K562 (cell line): ENCODE measurements at regions not wholly inside any gene's neighbourhood (a gene's known extent, or its start where the extent isn't known, plus 50 kb on each side); places are given as distances from the start of the nearest gene placed in this dataset.

Experiments used
- CHD7 ChIP-seq: fragments of 200-600 bp; sonication (generic); IDR thresholded peaks from one replicate; pipeline ENCODE4 v1.6.1; 2012; ENCODE audit warnings: mild to moderate bottlenecking, low read depth, low read length, inconsistent platforms
- HOXB6 ChIP-seq: fragments of 250-450 bp; sonication (Bioruptor Pico); IDR thresholded peaks from 2 replicates; pipeline ENCODE4 v1.5.1; 2022; ENCODE audit warnings: mild to moderate bottlenecking, borderline replicate concordance
- IRF9 ChIP-seq: fragments of 450-650 bp; IDR thresholded peaks from 2 replicates; pipeline ENCODE4 v1.6.1; 2016; ENCODE audit warnings: missing biosample characterization, missing genetic modification characterization
- TF ChIP-seq, protein P1 (sequence below): sonication (generic); formaldehyde crosslinking; IDR thresholded peaks from 2 replicates; pipeline ENCODE4 v1.8.1; 2023; ENCODE audit warnings: mild to moderate bottlenecking, missing genetic modification reagents
- TF ChIP-seq, protein P2 (sequence below): fragments of 450-650 bp; IDR thresholded peaks from 2 replicates; pipeline ENCODE4 v1.6.1; 2017; ENCODE audit warnings: antibody characterized with exemption, mild to moderate bottlenecking

DNA sequence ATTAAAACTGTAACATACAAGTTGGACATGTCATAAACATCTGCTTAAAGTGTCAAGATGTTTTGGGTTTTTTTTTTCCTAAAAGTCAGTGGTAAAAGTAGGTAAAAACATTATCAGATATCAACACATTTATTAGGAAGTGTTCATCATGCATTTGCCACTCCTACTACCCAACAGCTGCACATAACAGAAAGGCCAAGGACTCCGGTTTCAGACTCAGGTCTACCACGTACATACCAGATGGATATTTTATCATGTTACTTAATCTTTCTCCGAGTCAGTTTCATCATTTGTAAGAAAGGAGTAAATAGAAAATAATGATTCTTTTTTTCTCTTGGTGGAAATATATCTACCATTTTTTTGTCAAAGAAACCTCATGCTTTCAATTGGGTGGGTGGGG, 192.3 kb downstream of the UBE2E3 start (continued):
- no peak for TF ChIP-seq IRF9 (tag)
- no peak for TF ChIP-seq HOXB6
- TF ChIP-seq, protein P1, sequence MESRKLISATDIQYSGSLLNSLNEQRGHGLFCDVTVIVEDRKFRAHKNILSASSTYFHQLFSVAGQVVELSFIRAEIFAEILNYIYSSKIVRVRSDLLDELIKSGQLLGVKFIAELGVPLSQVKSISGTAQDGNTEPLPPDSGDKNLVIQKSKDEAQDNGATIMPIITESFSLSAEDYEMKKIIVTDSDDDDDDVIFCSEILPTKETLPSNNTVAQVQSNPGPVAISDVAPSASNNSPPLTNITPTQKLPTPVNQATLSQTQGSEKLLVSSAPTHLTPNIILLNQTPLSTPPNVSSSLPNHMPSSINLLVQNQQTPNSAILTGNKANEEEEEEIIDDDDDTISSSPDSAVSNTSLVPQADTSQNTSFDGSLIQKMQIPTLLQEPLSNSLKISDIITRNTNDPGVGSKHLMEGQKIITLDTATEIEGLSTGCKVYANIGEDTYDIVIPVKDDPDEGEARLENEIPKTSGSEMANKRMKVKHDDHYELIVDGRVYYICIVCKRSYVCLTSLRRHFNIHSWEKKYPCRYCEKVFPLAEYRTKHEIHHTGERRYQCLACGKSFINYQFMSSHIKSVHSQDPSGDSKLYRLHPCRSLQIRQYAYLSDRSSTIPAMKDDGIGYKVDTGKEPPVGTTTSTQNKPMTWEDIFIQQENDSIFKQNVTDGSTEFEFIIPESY (CRISPR knock-in tag): no peak
- TF ChIP-seq CHD7: no peak
- TF ChIP-seq, protein P2, sequence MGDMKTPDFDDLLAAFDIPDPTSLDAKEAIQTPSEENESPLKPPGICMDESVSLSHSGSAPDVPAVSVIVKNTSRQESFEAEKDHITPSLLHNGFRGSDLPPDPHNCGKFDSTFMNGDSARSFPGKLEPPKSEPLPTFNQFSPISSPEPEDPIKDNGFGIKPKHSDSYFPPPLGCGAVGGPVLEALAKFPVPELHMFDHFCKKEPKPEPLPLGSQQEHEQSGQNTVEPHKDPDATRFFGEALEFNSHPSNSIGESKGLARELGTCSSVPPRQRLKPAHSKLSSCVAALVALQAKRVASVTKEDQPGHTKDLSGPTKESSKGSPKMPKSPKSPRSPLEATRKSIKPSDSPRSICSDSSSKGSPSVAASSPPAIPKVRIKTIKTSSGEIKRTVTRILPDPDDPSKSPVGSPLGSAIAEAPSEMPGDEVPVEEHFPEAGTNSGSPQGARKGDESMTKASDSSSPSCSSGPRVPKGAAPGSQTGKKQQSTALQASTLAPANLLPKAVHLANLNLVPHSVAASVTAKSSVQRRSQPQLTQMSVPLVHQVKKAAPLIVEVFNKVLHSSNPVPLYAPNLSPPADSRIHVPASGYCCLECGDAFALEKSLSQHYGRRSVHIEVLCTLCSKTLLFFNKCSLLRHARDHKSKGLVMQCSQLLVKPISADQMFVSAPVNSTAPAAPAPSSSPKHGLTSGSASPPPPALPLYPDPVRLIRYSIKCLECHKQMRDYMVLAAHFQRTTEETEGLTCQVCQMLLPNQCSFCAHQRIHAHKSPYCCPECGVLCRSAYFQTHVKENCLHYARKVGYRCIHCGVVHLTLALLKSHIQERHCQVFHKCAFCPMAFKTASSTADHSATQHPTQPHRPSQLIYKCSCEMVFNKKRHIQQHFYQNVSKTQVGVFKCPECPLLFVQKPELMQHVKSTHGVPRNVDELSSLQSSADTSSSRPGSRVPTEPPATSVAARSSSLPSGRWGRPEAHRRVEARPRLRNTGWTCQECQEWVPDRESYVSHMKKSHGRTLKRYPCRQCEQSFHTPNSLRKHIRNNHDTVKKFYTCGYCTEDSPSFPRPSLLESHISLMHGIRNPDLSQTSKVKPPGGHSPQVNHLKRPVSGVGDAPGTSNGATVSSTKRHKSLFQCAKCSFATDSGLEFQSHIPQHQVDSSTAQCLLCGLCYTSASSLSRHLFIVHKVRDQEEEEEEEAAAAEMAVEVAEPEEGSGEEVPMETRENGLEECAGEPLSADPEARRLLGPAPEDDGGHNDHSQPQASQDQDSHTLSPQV: no peak
